Activated CD8-positive, alpha-beta T cell treated with anti-CD3 and anti-CD28 coated beads for 36 hours (primary cell): ENCODE measurements at regions not wholly inside any gene's neighbourhood (a gene's known extent, or its start where the extent isn't known, plus 50 kb on each side); places are given as distances from the start of the nearest gene placed in this dataset.

ENCODE experiments used
- ATAC-seq: fragments of 200-7000 bp; cut with Tn5 transposase; one replicate; pipeline ENCODE4 v1.10.0; 2021; ENCODE audit warnings: mild to moderate bottlenecking, moderate library complexity
- CTCF ChIA-PET: fragments of 350-600 bp; sonication (Branson Sonifier 250); formaldehyde crosslinking; loops from one replicate; lab custom pipeline; 2021; ENCODE audit warnings: antibody characterized with exemption; lab: Charles Lee
- POLR2A ChIA-PET: fragments of 350-600 bp; sonication (Branson Sonifier 250); formaldehyde crosslinking; loops from one replicate; lab custom pipeline; 2021; ENCODE audit warnings: antibody characterized with exemption; lab: Charles Lee
- DNase-seq: peaks from one replicate; pipeline ENCODE4 v3.0.0-alpha.2; 2020
- H3K27ac Mint-ChIP-seq: one replicate; pipeline ENCODE4 v1.8.0; 2021; ENCODE audit warnings: mild to moderate bottlenecking, mixed read lengths
- H3K27me3 Mint-ChIP-seq: one replicate; pipeline ENCODE4 v1.8.0; 2021; ENCODE audit warnings: mixed read lengths
- H3K36me3 Mint-ChIP-seq: one replicate; pipeline ENCODE4 v1.8.0; 2021; ENCODE audit warnings: low read depth, mixed read lengths
- H3K4me1 Mint-ChIP-seq: one replicate; pipeline ENCODE4 v1.8.0; 2021; ENCODE audit warnings: low read depth, mixed read lengths
- H3K4me3 Mint-ChIP-seq: one replicate; pipeline ENCODE4 v1.8.0; 2021; ENCODE audit warnings: mild to moderate bottlenecking, moderate library complexity, mixed read lengths
- H3K9me3 Mint-ChIP-seq: one replicate; pipeline ENCODE4 v1.8.0; 2021; ENCODE audit warnings: mixed read lengths
- intact Hi-C: fragments of 100-400 bp; cut with micrococcal nuclease; formaldehyde crosslinking; loops from one replicate; pipeline ENCODE4 v1.10.0; 2022
- TF ChIP-seq, protein P1 (sequence below): fragments of 200-600 bp; IDR thresholded peaks from one replicate; pipeline ENCODE4 v1.8.0; 2022; ENCODE audit warnings: antibody characterized with exemption, mild to moderate bottlenecking

DNA sequence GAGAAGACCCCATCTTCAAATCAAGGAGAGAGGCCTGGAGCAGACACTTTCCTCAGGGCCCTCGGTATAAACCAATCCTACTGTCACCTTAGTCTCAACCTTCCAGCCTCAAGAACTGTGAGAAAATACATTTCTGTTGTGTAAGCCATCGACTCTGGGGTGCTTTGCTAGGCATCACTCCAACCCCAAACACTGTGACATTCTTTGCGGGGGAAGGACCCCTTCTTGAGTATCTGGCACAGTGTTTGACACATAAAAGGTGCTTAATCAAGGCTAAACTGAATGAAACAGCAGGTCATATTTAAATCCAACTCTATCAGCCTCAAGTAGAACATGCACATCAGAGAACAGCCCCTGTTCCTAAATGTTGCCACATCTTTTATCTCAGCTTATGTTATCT lies 558.1 kb downstream of the INSC start:
- peaks cover 10% of the 10 kb centered on the region for H3K9me3 Mint-ChIP-seq
- no peaks in the 10 kb centered on the region for H3K36me3 Mint-ChIP-seq
- DNase-seq (no peak), ATAC-seq (no peak)
- H3K27ac Mint-ChIP-seq: no peak overlapping the region
- H3K27me3 Mint-ChIP-seq: peaks cover 2% of the 10 kb centered on the region
- intact Hi-C loops: no loop called here
- ChIA-PET CTCF (no interaction called here), POLR2A (no interaction called here)
- TF ChIP-seq, protein P1, sequence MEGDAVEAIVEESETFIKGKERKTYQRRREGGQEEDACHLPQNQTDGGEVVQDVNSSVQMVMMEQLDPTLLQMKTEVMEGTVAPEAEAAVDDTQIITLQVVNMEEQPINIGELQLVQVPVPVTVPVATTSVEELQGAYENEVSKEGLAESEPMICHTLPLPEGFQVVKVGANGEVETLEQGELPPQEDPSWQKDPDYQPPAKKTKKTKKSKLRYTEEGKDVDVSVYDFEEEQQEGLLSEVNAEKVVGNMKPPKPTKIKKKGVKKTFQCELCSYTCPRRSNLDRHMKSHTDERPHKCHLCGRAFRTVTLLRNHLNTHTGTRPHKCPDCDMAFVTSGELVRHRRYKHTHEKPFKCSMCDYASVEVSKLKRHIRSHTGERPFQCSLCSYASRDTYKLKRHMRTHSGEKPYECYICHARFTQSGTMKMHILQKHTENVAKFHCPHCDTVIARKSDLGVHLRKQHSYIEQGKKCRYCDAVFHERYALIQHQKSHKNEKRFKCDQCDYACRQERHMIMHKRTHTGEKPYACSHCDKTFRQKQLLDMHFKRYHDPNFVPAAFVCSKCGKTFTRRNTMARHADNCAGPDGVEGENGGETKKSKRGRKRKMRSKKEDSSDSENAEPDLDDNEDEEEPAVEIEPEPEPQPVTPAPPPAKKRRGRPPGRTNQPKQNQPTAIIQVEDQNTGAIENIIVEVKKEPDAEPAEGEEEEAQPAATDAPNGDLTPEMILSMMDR: no peak
- H3K4me3 Mint-ChIP-seq: no peak overlapping the region
- H3K4me1 Mint-ChIP-seq: no peaks in the 10 kb centered on the region

DNA sequence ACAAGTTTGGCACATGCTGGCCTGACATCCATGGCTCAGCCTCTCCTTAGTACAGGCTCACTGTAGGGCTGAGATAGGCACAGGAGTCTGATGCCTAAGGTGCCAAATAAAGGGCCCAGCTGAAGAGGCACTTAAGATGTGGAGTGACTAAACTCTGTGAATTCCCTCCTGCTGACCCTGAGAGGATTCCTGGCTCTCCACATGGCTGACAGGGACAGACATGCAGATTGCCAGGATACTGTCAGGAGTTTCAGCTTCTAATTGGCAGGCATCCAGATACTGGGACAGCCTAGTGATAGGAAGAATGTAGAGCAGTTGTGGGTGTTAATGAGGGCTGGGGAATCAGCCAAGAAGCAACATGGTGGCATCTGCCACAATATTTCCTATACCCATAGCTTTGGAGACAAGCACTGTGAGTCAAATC lies 558.7 kb downstream of the INSC start:
- Mint-ChIP-seq H3K36me3 (no peaks in the 10 kb centered on the region), H3K4me1 (no peaks in the 10 kb centered on the region), H3K9me3 (peaks cover 11% of the 10 kb centered on the region), H3K27me3 (peaks cover 2% of the 10 kb centered on the region), H3K27ac (no peak overlapping the region), H3K4me3 (no peak overlapping the region)
- TF ChIP-seq, protein P1: no peak
- POLR2A ChIA-PET: no interaction called here
- intact Hi-C loops: no loop called here
- DNase-seq (no peak), ATAC-seq (no peak)
- CTCF ChIA-PET: no interaction called here

DNA sequence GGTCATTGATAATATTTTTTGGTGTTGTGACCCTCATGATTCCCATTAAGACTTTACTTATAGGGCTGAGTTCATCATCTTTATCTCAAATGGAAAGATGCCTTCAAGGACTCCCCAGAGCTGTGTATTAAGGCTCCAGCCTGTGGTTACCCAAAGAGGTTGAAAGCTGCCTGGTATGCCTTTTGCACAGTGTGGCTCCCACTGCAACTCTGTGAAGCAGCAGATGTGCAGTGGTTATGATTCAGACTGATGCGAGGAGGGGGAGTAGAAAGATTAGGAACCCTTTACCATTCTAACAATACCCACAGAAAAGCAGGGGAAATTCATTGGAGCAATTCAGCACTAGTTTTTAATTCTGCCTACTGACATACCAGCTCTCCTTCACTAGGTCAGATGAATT lies 560.0 kb downstream of the INSC start:
- no peaks in the 10 kb centered on the region for H3K36me3 Mint-ChIP-seq
- TF ChIP-seq, protein P1: no peak
- DNase-seq: no peak
- POLR2A ChIA-PET: no interaction called here
- intact Hi-C loops: no loop called here
- no peak overlapping the region for H3K4me3 Mint-ChIP-seq
- no peak overlapping the region for H3K27ac Mint-ChIP-seq
- CTCF ChIA-PET: no interaction called here
- no peak for ATAC-seq
- H3K9me3 Mint-ChIP-seq: peaks cover 15% of the 10 kb centered on the region
- no peaks in the 10 kb centered on the region for H3K4me1 Mint-ChIP-seq
- H3K27me3 Mint-ChIP-seq: peaks cover 5% of the 10 kb centered on the region

DNA sequence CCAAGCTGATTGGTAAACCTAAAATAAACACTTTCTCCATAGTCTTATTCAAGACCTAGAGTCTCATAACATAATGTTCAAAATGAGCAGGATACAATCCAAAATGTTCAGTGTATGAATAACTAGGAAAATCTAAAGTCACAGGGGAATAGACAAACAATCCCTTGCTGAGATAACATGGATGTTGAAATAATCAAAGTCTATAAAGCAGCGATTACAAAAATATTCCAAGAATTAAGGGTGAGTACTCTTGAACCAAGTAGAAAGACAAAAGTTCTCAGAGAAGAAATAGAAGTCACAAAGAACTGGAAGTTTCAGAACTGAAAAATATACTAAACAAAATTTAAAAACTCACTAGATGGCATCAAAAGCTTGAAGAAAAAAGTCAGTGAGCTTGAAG lies 561.0 kb downstream of the INSC start:
- Mint-ChIP-seq H3K36me3 (no peaks in the 10 kb centered on the region), H3K4me1 (no peaks in the 10 kb centered on the region), H3K27ac (no peak overlapping the region), H3K27me3 (peaks cover 3% of the 10 kb centered on the region), H3K9me3 (peaks cover 15% of the 10 kb centered on the region), H3K4me3 (no peak overlapping the region)
- DNase-seq (no peak), ATAC-seq (no peak)
- POLR2A ChIA-PET: no interaction called here
- TF ChIP-seq, protein P1: no peak
- CTCF ChIA-PET: no interaction called here
- intact Hi-C loops: no loop called here

DNA sequence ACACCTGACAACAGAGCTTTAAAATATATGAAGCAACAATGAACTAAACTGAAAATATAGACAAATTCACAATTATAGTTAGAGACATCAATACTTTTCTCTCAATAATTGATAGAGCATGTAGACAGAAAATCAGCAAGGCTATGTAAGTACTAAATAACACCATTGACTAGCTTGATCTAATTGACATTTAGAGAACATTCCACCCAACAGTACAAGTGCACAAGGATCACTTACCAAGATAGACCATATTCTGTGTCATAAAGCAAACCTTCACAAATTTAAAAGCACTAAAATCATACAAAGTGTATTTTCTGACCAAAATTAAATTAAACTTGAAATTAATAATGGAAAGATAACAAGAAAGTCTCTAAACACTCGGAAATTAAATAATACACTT lies 562.5 kb downstream of the INSC start:
- intact Hi-C loops: no loop called here
- DNase-seq: no peak
- TF ChIP-seq, protein P1: no peak
- H3K36me3 Mint-ChIP-seq: no peaks in the 10 kb centered on the region
- no peak overlapping the region for H3K4me3 Mint-ChIP-seq
- no peak overlapping the region for H3K27ac Mint-ChIP-seq
- no peak for ATAC-seq
- POLR2A ChIA-PET: no interaction called here
- H3K4me1 Mint-ChIP-seq: no peaks in the 10 kb centered on the region
- H3K9me3 Mint-ChIP-seq: peaks cover 15% of the 10 kb centered on the region
- H3K27me3 Mint-ChIP-seq: peaks cover 3% of the 10 kb centered on the region
- CTCF ChIA-PET: no interaction called here
